GM21529 (cell line): ENCODE measurements at regions not wholly inside any gene's neighbourhood (a gene's known extent, or its start where the extent isn't known, plus 50 kb on each side); places are given as distances from the start of the nearest gene placed in this dataset.
"Not testable (repeated sequence)": the region's sequence is repeated elsewhere in the genome, so short reads cannot be mapped to it uniquely, and the experiment has no call there.

Source experiments
- ATAC-seq: cut with Tn5 transposase; IDR thresholded peaks from one replicate; pipeline ENCODE4 v1.9.1; 2021; ENCODE audit not compliant: unreplicated experiment

DNA sequence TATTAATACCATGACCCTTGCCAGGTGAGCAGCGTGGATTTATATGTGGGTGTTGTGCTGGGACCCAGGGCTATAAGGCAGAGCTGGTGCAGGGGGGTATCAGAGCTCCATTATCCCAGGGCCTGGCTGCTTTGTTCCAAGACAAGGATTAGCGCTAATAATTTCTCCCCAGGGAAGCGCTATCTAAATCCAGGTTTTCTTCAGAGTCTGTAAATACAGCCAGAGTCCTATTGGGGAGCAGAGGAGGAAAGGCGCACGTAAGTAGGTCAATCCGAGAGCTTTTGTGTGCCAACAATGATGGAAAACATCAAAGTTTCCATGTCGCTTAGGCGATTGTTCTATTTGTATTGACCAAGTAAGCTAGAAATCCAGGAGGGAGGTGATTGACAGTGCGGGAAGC, 1009.7 kb downstream of the VRK1 start:
- no peak for ATAC-seq

DNA sequence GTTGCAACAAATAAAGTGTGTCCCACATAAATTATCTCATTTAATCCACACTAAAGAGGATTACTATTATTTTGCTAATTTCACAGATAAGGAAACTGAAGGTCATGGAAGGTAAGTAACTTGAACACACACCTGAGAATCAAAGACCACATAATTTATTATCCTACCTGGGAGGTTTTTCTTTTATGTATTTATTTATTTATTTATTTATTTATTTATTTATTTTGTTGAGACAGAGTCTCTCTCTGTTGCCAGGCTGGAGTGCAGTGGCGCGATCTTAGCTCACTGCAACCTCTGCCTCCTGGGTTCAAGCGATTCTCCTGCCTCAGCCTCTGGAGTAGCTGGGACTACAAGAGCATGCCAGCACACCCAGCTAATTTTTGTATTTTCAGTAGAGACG, 1011.4 kb downstream of the VRK1 start:
- ATAC-seq: not testable (repeated sequence)

DNA sequence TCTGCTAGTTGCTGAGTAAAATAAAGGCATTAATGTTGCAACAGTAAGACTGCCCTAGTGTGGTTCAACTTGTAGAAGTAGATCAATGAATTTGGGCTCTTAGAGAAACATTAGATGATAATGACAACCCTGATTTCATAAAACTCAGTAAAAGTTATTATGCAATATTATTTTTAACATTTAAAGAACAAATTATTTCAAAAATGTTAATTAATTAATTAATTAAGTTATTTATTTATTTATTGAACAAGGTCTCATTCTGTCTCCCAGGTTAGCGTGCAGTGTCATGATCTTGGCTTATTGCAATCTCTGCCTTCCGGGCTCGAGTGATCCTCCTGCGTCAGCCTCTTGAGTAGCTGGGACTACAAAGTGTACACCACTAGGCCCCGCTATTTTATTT, 1016.4 kb downstream of the VRK1 start:
- ATAC-seq: no peak

DNA sequence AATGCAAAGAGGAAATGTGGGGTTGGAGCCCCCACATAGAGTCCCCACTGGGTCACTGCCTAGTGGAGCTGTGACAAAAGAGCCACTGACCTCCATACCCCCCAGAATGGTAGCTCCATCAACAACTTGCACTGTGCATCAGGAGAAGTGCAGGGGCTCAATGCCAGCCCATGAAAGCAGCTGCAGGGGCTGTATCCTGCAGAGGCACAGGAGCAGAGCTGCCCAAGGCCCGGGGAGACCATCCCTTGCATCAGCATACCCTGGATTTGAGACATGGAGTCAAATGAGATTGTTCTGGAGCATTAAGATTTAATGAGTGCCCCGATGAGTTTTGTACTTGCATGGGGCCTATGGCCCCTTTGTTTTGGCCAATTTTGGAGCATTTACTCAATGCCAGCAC, 1023.6 kb downstream of the VRK1 start:
- no peak for ATAC-seq

DNA sequence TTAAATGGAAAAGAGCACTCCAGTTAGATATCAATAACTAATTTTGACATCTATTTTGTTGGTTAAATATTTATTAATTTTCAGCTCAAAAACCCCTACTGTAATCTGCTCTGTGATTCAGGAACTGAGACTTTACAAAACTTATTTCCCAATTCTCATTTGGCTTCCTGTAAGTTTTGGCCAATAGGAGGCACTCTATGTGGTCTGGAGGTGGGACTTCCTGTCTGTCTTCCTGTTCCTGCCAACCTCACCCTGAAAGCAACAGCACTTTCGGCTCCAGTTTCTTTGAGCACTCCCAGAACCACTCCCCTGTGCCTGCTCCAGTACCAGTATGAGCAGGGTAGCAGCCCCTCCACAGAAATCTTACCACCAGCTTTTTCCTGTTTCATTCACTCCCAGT, 1027.0 kb downstream of the VRK1 start:
- no peak for ATAC-seq

DNA sequence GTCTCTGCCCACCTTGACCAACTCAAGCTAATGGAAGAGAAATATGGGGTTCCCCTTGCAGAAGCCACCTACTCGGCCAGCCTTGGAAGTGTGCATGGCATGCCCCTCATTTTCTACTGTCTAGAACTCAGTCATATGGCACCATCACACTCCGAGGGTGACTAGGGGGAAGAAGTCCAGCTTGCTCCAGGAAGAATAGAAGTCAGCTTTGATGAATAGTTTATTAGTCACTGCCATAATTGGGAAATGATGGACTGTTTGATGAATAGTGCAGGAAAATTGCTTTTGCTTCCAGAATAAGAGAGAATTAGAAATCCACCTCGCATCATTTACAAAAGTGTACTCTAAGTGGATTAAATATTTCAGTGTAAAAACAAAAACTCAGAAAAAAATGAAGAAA, 1030.6 kb downstream of the VRK1 start:
- ATAC-seq: no peak

DNA sequence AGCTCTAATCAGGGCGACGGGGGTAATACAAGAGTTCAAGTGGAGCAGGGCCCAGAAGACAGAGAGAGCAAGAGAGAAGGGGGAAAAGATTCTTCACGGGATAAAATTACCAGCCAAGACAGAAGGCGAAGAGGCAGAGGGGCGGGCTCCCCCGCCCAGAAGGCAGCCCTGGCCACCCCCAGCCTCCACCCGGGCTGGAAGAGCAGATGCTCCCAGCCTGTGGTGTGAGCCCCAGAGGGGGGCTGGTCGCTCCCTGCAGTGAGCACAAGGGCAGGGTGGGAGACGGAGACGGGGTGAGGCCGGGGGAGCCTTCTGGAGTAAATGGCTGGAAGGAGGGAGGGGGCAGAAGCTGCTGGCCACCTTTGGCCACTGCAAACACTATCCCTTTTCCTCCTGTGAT, 1035.6 kb downstream of the VRK1 start:
- ATAC-seq: no peak

DNA sequence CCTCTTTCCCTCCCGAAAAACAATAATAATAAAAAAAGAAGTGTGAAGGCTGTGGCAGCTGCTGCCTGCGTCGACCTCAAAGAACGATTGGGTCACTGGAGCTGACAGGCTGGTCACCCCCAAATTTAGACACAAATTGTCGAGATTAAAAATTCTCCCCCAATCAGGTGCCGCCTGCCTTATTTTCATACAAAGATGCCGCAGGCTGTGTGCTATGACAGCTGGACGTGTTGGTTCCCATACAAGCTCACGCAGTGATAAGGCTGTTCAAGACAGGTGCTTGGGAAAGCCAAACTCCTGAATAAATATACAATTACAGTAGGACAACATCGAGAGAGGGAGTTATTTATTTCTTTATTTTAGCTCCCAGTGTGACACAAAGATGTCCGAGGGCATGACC, 1041.8 kb downstream of the VRK1 start:
- no peak for ATAC-seq

DNA sequence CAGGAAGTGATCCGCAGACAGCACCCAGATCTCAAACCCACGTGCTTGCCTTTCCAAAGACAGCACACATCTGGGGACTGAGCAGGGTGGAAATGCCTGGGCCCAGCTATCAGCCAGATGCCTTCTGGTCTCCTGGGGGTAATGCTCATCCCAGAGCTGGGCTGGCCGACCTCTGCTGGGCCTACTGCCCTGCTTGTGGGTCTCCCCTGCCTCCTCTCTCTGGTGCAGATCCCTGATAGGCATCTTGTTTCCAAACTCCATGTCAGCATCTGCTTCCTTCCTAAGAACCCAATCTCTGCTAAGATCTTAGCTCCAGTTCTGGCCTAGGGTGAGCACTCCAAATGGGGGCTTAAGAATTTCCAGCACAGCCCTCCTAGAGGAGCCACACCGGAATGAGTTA, 1043.0 kb downstream of the VRK1 start:
- no peak for ATAC-seq

DNA sequence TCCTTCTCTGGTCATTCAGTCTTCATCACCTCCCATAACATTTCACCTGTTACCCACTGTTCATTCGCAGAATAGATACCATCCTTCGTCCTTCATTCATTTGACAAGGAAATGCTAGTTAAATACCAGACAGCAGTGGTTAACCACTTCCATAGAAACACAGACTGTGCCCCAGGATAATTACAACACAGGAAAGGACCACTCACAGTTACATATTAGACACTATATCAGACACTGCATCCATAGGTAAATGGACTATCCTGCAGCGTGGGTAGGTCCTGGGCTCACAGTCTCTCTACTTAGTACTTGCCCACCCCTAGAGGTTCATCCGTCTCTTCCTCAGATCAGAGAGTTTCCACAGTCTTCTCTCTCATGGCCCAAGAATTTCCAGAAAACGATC, 1044.6 kb downstream of the VRK1 start:
- no peak for ATAC-seq

DNA sequence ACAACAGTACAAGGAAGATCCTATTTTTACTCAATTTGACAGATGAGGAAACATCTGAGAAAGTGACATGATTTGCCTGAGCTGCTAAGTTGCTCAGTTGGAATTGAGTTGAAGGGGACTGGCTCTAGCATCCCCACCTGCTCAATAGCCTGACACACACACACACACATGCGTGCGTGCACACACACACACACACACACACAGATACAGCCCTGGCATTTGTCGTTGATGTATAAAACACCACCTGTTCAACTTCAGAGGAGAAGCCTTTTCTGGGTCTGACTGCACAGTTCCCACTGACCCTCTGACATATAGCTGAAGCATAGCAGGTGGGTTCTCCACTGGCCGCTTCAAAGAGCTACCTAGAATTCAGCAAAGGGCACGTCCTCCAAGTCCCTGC, 1045.9 kb downstream of the VRK1 start:
- ATAC-seq: no peak

DNA sequence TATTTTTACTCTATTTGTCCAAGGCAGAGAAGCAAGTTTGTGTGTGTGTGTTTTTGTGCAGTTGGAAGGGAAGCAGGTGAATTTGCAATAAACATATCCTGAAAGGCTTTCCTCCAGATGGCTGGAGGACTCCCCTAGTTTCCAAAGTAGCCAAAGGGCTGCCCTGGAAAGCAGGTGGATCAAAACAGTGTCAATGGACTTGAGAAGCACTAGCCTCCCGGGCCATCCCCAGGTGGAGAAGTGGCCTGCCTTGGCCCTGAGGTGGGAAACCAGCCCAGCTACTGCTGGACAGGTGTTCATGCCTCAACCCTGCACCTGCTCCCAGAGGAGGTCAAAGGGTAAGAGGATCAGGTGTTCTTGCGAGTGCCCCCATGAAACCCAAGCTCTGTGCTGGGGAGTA, 1046.9 kb downstream of the VRK1 start:
- ATAC-seq: no peak

DNA sequence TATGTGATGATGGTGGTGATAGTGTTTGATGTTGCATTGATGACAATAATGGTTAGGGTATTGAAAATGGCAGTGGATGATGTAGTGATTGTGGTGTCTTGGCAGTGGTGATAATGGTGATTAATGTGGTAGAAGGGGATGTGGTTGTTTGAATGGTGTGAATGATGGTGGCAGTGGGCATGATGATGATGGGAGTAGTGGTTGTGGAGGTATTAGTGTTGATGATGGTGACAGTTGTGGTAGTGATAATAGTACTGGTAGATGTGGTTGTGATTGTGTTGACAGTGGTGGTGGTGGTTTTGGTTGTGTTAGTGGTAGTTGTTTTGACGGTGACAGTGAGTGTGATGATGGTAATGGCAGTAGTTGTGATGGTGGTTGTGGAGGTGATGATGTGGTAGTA, 1049.0 kb downstream of the VRK1 start:
- no peak for ATAC-seq

DNA sequence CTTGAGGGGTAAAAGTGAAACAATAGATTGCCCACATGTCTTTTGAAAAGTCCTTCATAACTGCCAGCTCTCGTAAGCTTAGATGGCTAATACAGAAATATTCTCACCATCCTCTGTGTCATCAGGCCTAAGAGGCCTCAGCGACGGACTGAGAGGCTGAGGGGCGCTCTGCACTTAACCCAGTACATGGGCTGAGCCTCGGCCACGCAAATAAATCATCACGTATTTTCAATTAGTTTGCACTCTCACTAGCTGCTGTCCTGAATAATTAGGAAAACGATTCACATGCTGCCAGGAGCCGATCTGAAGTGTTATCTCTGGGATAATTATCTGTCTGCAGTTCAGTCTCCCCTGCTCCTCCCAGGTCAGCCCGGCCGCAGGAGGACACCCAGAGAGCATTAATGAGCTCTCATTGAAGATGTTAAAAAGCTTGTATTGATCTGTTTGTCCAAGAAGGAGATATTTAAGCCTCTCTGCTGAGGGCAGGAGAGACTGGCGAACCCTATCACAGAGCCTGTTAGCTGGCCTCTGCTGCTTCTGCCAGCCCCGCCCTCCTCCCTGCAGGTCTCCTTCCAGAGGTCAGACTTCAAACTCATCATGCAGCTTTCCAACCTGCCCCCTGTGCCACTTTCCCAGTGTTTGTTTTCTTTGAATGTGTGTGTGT, 1051.3 kb downstream of the VRK1 start:
- no peak for ATAC-seq

DNA sequence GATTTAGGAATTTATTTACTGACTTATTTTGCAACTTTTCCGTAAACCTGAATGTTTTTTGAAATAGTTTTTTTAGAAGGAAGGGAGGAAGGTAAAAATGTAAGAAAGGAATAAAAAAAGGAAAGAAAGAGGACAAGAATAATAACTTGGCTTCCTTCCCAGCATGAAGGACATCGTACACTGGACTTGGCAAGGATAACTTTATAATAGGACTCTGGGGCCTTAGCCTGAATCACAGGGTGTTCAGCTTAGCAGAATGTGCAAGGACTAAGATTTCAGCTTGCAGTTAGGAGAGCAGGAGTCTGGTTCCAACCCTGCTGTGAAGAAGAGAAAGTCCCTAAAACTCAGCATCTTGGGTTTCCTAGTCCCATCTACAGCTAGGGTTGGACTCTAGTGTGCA, 1053.3 kb downstream of the VRK1 start:
- no peak for ATAC-seq

DNA sequence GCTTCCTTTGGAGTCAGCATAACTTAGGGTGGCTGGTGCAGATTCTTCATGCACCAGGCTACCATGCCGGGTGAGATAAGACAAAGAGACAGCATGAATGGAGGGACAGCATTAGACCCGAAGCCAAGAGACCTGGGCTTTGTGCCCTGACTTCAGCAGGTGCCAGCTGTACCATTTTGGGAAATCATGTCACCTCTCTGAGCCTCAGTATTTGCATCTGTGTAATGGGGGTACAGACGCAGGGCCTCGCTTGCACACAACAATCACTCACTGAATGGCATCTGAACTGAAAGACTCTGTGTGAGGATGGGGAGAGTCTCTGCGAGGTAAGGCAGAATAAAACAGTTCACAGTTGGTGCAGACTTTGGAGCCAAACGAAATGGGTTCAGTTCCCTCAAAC, 1053.7 kb downstream of the VRK1 start:
- ATAC-seq: no peak

DNA sequence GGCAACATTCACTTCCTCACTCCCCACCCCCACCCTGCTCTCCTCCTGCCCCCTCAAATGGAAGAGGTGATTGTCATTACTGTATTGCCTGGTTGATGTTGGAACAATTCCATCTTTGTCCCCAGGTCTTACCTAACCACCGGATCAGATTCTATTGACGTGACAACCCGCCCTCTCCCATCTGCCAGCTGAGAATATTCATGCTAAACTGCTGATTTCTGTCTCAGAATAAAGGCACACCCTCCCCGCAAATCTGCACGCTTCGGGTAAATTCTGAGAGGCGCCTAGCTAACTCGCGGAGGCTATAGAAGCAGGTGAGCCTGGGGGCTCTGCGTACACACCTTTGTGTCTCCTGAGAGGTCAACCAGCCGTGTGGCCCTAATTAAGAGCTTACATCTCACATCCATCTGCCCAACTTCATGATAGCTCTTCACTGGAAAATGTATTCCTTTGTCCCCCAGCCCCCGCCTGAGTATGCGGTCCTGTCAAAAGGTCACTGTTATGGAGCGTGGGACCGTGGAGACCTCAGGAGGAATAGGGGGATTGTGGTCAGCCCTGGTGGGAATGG, 1054.3 kb downstream of the VRK1 start:
- no peak for ATAC-seq

DNA sequence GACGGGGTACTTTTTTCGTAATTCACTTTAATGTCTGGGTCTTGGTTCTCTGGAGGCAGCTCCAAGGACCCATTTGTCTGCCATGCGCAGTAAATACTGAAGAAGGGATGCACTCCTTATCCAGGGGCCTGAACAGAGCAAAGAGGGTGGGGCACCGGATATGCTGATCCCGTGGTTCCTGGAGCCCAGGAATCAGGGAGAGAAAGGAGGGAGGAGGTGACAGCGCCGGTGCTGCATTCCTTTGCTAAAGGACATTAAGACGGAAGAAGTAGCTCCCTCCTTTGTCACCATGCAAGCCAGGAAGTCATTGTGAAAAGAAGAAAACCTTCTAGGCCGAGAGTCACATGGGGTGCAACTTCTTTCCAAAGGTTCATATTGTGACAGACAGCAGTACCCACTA, 1057.7 kb downstream of the VRK1 start:
- no peak for ATAC-seq

DNA sequence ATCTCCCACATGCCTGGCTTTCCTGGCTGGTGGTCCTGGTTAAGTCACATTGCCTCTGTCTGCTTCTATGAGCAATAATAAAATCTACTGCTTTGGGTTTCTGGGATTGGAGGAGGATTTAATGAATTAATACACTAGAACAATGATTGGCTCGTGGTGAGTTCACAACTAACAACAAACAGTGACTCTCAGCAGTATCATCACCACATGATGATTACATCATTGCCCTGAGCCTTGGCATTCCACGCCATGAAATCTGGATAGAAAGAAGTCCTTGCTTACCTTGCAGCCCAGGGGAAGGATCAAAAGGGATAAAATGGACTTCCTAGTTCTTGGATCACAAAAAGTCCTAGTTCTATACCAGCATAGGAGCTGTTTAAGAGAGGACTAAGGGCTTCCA, 1069.0 kb downstream of the VRK1 start:
- no peak for ATAC-seq

DNA sequence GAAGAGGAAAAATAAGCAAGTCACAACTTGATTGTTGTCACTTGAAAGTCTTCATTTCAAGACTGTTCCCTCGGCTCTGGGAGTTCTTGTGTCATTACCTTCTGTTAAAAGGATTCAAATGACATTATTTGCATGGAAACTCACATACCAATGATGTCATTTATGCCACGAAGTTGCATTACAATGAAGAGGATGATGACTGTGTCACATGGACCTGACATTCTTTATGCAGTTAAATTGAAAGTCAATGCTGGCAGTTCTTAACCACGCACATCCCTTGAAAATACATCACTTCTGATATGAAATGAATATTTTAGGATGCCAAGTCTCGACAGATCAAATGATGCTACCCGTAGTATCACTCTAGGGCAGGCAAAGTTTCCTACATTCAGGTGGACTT, 1069.5 kb downstream of the VRK1 start:
- no peak for ATAC-seq

DNA sequence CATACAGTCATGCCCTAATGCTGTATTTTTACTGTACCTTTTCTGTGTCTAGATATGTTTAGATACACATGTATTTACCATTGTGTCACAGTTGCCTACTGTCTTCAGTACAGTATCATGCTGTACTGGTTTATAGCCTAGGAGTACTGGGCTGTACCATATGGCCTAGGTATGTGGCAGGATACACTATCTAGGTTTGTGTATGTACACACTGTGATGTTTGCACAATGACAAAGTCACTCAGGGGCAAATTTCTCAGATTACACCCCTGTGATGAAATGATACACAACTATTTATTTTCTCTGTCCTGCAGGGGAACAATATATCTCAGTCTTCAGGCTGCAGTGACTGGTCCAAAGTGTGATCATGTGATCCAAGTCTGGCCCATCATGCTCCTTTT, 1076.1 kb downstream of the VRK1 start:
- no peak for ATAC-seq

DNA sequence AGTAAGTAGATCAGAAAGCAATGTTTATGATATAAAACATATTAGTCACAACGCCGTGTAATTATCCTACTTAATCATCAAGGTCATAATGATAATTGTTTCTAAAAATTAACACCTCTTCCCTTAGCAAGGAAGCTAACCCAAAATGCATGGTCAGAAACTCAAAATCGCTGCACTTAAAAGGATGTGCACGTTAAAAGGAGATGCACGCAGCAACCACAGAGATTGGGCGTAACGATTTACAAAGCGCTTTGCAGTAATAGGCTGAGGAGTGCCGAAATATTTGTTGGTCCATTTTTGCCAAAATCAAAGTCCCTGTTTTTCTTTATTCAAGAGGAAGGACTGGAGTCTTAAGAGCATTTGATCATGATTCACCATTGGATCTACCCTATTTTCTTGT, 1077.2 kb downstream of the VRK1 start:
- no peak for ATAC-seq

DNA sequence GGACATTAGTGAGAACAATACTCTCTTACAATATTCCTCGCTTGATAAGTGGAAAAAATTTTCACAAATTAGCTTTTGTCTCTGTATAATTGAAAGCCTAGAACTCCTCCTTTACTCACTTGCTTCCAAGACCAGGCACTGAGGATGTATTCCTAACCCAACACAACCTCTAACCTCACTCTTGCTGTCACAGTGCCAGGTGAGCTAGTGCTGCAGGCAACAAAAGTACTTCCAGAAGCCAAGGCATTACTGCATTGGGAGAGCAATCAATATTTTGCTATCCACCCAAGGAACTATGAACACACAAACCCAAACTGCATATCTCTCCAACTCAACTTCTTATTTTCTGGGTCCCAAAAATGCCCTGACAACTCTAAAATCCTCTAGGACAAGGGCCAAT, 1081.0 kb downstream of the VRK1 start:
- no peak for ATAC-seq
